Trophoblast cell (in vitro differentiated cells and primary cell): ENCODE measurements at regions not wholly inside any gene's neighbourhood (a gene's known extent, or its start where the extent isn't known, plus 50 kb on each side); places are given as distances from the start of the nearest gene placed in this dataset.

Experiments
- DNase-seq, 2 donors: peaks; one replicate each; pipeline ENCODE4 v3.0.0-alpha.2; 2016
- H2AFZ ChIP-seq: 2 replicates; pipeline ENCODE4 v1.6.1; 2013; ENCODE audit warnings: low read length, moderate library complexity, mild to moderate bottlenecking; ENCODE audit not compliant: insufficient read depth, poor library complexity
- H2AK5ac ChIP-seq: 2 replicates; pipeline ENCODE4 v1.6.1; 2013; ENCODE audit warnings: mild to moderate bottlenecking, low read length
- H2BK120ac ChIP-seq: 2 replicates; pipeline ENCODE4 v1.6.1; 2013; ENCODE audit warnings: low read length, mild to moderate bottlenecking, moderate library complexity; ENCODE audit not compliant: insufficient read depth, poor library complexity
- H2BK12ac ChIP-seq: 2 replicates; pipeline ENCODE4 v1.6.1; 2013; ENCODE audit warnings: mild to moderate bottlenecking, low read length, moderate library complexity
- H2BK5ac ChIP-seq: 2 replicates; pipeline ENCODE4 v1.6.1; 2013; ENCODE audit warnings: low read length, low read depth, moderate library complexity, mild to moderate bottlenecking; ENCODE audit not compliant: poor library complexity
- H3K14ac ChIP-seq: 2 replicates; pipeline ENCODE4 v1.6.1; 2013; ENCODE audit warnings: mild to moderate bottlenecking, low read length
- H3K18ac ChIP-seq: 2 replicates; pipeline ENCODE4 v1.6.1; 2013; ENCODE audit warnings: mild to moderate bottlenecking, low read length
- H3K23ac ChIP-seq: 2 replicates; pipeline ENCODE4 v1.6.1; 2013; ENCODE audit warnings: low read length
- H3K27ac ChIP-seq: 2 replicates; pipeline ENCODE4 v1.5.1; 2013; ENCODE audit warnings: low read depth, mild to moderate bottlenecking, inconsistent platforms, low read length, moderate library complexity
- H3K27me3 ChIP-seq: 2 replicates; pipeline ENCODE4 v1.6.1; 2013; ENCODE audit warnings: inconsistent platforms, mild to moderate bottlenecking, low read length, moderate library complexity; ENCODE audit not compliant: insufficient read depth
- H3K36me3 ChIP-seq, 2 experiments: 1 replicate in 1 of 2; 2 replicates in 1 of 2; pipeline ENCODE4 v1.6.1; 2013; ENCODE audit warnings: low read length in 2 of 2, mild to moderate bottlenecking in 2 of 2, moderate library complexity in 1 of 2; ENCODE audit not compliant: insufficient read depth in 2 of 2, control insufficient read depth in 1 of 2
- H3K4ac ChIP-seq: 2 replicates; pipeline ENCODE4 v1.6.1; 2013; ENCODE audit warnings: low read depth, mild to moderate bottlenecking, low read length, moderate library complexity
- H3K4me1 ChIP-seq, 2 experiments: 1 replicate in 1 of 2; 2 replicates in 1 of 2; pipeline ENCODE4 v1.6.1; 2013; ENCODE audit warnings: low read length in 2 of 2, mild to moderate bottlenecking in 2 of 2, moderate library complexity in 1 of 2; ENCODE audit not compliant: insufficient read depth in 2 of 2, control insufficient read depth in 1 of 2
- H3K4me2 ChIP-seq: 2 replicates; pipeline ENCODE4 v1.6.1; 2013; ENCODE audit warnings: inconsistent platforms, mild to moderate bottlenecking, low read length, moderate library complexity
- H3K4me3 ChIP-seq: 2 replicates; pipeline ENCODE4 v1.5.1; 2013; ENCODE audit warnings: mild to moderate bottlenecking, low read depth, low read length, inconsistent platforms
- H3K79me1 ChIP-seq: one replicate; pipeline ENCODE4 v1.6.1; 2013; ENCODE audit warnings: low read length
- H3K79me2 ChIP-seq: 2 replicates; pipeline ENCODE4 v1.6.1; 2013; ENCODE audit warnings: low read length, mild to moderate bottlenecking; ENCODE audit not compliant: control insufficient read depth, insufficient read depth, poor library complexity
- H3K9ac ChIP-seq: 2 replicates; pipeline ENCODE4 v1.6.1; 2013; ENCODE audit warnings: mild to moderate bottlenecking, low read length
- H3K9me3 ChIP-seq: 2 replicates; pipeline ENCODE4 v1.6.1; 2013; ENCODE audit warnings: low read depth, mild to moderate bottlenecking, control low read depth, inconsistent platforms, low read length; ENCODE audit not compliant: insufficient read depth
- H4K12ac ChIP-seq: 2 replicates; pipeline ENCODE4 v1.6.1; 2013; ENCODE audit warnings: low read depth, mild to moderate bottlenecking, low read length, moderate library complexity
- H4K8ac ChIP-seq: 2 replicates; pipeline ENCODE4 v1.6.1; 2013; ENCODE audit warnings: low read depth, mild to moderate bottlenecking, low read length, moderate library complexity
- H4K91ac ChIP-seq: one replicate; pipeline ENCODE4 v1.6.1; 2013; ENCODE audit warnings: low read depth, mild to moderate bottlenecking, low read length, moderate library complexity
- WGBS: extraction: QIAGEN DNeasy Blood & Tissue Kit; methylation state at CpG from one replicate; pipeline ENCODE4 v1.1.7; 2013; ENCODE audit warnings: missing lambda C conversion rate; ENCODE audit not compliant: insufficient read length, insufficient coverage; ENCODE audit errors: extremely low coverage; 5-methylcytosine and 5-hydroxymethylcytosine counted together

DNA sequence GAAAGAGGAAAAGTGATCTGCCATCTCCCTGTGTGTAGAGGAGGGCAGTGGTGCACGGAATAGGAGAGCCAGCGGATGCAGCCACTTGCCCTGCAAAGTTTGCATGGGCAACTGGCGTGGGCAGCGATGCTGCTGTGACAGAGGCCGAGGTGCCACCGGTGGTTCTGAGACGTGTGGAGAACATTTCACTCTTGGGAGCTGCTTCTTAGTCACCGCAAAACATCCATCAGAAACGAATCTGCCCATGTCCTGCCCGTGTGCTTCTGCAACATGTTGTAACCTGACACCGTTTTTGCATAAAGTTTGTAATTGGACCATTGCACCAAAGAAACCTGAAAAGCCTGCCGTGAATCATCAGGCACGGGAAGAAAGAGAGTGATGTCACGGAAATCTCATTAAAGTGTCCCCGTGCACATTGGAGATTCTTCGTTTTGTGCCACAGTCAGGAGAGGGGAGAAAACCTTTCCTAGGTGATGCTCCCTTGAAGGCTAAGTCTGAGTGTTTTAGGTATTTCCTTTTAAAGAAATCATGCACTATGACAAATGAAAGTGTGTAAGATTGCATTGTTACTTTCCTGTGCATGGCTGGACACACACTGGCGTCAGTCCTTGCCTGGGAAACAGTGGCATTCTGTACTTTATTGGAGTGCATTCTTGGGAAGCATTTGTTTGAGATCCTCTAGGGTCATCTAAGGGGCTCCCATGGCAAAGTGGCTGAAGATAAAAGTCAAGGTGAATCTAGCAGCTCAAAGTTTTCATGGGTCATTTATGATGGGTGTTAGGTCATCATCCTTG lies 302.6 kb downstream of the KLF6 start:
- Histone ChIP-seq H3K27ac (peak overlapping the region; percentile 18), H2AK5ac (no peak overlapping the region), H3K4me3 (no peak overlapping the region), H3K36me3 (no peaks in the 10 kb centered on the region), H3K23ac (no peak overlapping the region), H4K8ac (no peak overlapping the region), H3K9ac (no peak overlapping the region), H2AFZ (no peak overlapping the region), H2BK5ac (no peak overlapping the region), H4K12ac (no peak overlapping the region), H3K4me2 (peak overlapping the region; percentile 9), H4K91ac (no peak overlapping the region), H2BK120ac (no peak overlapping the region), H3K18ac (no peak overlapping the region), H3K14ac (no peak overlapping the region), H3K4ac (no peak overlapping the region), H2BK12ac (no peak overlapping the region), H3K9me3 (peaks cover 2% of the 10 kb centered on the region), H3K4me1 (peaks cover 29 to 43% of the 10 kb centered on the region in 2 experiments), H3K27me3 (no peaks in the 10 kb centered on the region), H3K79me1 (peaks cover 25% of the 10 kb centered on the region), H3K79me2 (no peaks in the 10 kb centered on the region)
- peak; percentile 91 to 98 for DNase-seq
- no CpG with 5 or more reads among the region's 17 CpGs for WGBS

DNA sequence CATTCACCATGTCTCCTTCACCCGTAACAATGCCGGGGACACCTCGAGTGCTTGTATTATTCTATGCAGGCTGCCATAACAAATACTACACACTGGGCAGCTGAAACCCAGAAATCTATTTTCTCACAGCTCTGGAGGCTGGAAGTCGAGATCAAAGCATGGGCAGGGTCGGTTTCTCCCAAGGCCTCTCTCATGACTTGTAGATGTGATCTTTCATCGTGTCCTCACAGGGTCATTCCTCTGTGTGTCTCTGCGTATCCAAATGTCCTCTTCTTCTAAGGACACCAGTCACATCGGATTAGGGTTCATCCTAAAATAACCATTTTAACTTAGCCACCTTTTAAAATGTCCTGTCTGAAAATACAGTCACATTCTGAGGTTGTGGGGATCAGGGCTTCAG lies 303.5 kb downstream of the KLF6 start:
- Histone ChIP-seq H3K4me2 (no peak overlapping the region), H2BK120ac (no peak overlapping the region), H3K27me3 (no peaks in the 10 kb centered on the region), H4K91ac (peak overlapping the region; percentile 7), H3K36me3 (no peaks in the 10 kb centered on the region), H3K9me3 (peaks cover 2% of the 10 kb centered on the region), H3K18ac (no peak overlapping the region), H4K8ac (no peak overlapping the region), H3K4me1 (peaks cover 25 to 34% of the 10 kb centered on the region in 2 experiments), H3K14ac (no peak overlapping the region), H2AK5ac (no peak overlapping the region), H3K9ac (no peak overlapping the region), H3K4ac (no peak overlapping the region), H2AFZ (no peak overlapping the region), H3K23ac (no peak overlapping the region), H3K27ac (no peak overlapping the region), H3K79me2 (no peaks in the 10 kb centered on the region), H2BK12ac (peak overlapping the region; percentile 5), H4K12ac (no peak overlapping the region), H3K79me1 (peaks cover 20% of the 10 kb centered on the region), H3K4me3 (no peak overlapping the region), H2BK5ac (no peak overlapping the region)
- DNase-seq: no peak
- no CpG with 5 or more reads among the region's 8 CpGs for WGBS

DNA sequence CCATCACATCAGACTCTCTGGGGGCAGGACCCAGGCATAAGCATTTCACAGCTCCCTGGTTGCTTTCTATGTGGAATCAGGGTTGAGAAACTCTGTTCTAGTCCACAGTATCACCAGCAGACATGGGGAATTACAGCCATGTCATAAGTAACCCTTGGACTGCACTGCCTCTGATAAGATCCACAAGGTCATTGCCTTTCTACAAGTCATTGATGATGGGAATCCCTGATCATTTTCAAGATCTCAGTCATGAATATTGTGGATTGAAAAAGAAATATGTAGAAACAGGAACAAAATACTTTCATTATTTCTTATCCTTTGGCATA lies 304.1 kb downstream of the KLF6 start:
- no peak overlapping the region for H3K27ac ChIP-seq
- no peak overlapping the region for H4K8ac ChIP-seq
- H3K4ac ChIP-seq: no peak overlapping the region
- H3K18ac ChIP-seq: no peak overlapping the region
- no peaks in the 10 kb centered on the region for H3K79me2 ChIP-seq
- peak in 1 of 2 donors; percentile 55 for DNase-seq
- H2BK120ac ChIP-seq: peak overlapping the region; percentile 28
- no peaks in the 10 kb centered on the region for H3K27me3 ChIP-seq
- H2BK12ac ChIP-seq: peak overlapping the region; percentile 32
- H2AK5ac ChIP-seq: peak overlapping the region; percentile 12
- H2AFZ ChIP-seq: no peak overlapping the region
- H3K14ac ChIP-seq: peak overlapping the region; percentile 9
- H3K4me2 ChIP-seq: no peak overlapping the region
- no peak overlapping the region for H3K23ac ChIP-seq
- no peak overlapping the region for H2BK5ac ChIP-seq
- no peaks in the 10 kb centered on the region for H3K36me3 ChIP-seq
- peaks cover 20% of the 10 kb centered on the region for H3K79me1 ChIP-seq
- H3K4me3 ChIP-seq: no peak overlapping the region
- no peak overlapping the region for H3K9ac ChIP-seq
- H3K9me3 ChIP-seq: peaks cover 2% of the 10 kb centered on the region
- no peak overlapping the region for H4K12ac ChIP-seq
- H4K91ac ChIP-seq: peak overlapping the region; percentile 38
- H3K4me1 ChIP-seq: peaks cover 19 to 33% of the 10 kb centered on the region in 2 experiments

DNA sequence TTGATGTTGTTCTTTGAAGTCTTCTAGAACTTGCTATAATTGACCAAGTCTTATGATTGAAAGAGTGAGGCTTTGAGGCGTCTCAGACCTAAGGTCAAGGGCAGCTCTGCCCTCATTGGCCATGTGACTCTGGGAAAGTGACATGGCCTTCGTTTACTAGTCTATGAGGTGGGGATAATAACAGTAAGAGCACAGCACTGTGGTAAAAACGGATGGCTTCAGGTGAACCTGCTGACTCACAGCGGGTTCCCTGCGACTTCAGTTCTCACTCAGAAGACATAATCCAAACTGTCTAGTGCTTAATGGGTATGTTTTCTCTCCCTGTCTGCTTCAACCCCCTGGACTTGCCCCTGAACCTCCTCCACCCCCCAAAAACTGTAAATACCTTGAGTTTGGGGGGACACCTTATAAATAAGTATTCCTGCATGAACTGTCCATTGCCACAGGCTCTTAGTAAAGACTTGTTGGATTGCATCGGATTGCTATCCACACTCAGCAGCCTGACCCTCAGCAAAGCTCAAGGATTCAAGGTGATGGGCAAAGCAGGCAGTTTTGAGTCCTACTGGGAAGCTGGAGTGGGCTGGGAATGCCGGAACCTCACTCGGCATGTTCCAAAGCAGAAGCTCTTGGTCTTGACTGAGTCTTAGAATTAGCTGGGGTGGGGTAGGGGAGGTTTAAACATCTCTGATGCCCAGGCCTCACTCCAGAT lies 304.6 kb downstream of the KLF6 start:
- Histone ChIP-seq H3K18ac (no peak overlapping the region), H3K36me3 (no peaks in the 10 kb centered on the region), H4K12ac (no peak overlapping the region), H3K4ac (no peak overlapping the region), H3K9me3 (peaks cover 2% of the 10 kb centered on the region), H2AK5ac (peak overlapping the region; percentile 12), H3K4me2 (no peak overlapping the region), H3K4me1 (peaks cover 18 to 31% of the 10 kb centered on the region in 2 experiments), H3K9ac (no peak overlapping the region), H3K23ac (no peak overlapping the region), H3K79me1 (peaks cover 19% of the 10 kb centered on the region), H2BK12ac (peak overlapping the region; percentile 32), H2AFZ (no peak overlapping the region), H3K79me2 (no peaks in the 10 kb centered on the region), H4K91ac (peak overlapping the region; percentile 38), H2BK5ac (peak overlapping the region; percentile 38), H3K4me3 (no peak overlapping the region), H3K27me3 (no peaks in the 10 kb centered on the region), H4K8ac (no peak overlapping the region), H3K14ac (peak overlapping the region; percentile 9), H2BK120ac (peak overlapping the region; percentile 28), H3K27ac (no peak overlapping the region)
- no CpG with 5 or more reads among the region's 8 CpGs for WGBS
- no peak for DNase-seq
